ENCODE measurements at regions not wholly inside any gene's neighbourhood (a gene's known extent, or its start where the extent isn't known, plus 50 kb on each side); places are given as distances from the start of the nearest gene placed in this dataset.

DNA sequence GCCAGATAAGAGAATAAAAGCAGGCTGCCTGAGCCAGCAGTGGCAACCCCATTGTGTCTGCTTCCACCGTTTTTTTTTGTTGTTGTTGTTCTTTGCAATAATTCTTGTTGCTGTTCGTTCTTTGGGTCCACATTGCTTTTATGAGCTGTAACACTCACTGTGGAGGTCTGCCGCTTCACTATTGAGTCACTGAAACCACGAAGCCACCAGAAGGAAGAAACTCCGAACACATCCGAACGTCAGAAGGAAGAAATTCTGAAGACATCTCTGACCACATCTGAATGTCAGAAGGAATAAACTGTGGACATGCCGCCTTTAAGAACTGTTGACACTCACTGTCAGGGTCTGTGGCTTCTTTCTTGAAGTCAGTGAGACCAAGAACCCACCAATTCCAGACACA is 110.5 kb downstream of the PCDH18 start:
- Histone ChIP-seq H3K36me3 (ENCODE audit: control insufficient read depth, insufficient read depth, low read length) (no peaks in the 10 kb centered on the region), H3K4me3 (ENCODE audit: low read length) (no peak overlapping the region), H3K9me3 (ENCODE audit: control insufficient read depth, insufficient read depth, low read length) (peaks cover 6% of the 10 kb centered on the region), H3K27ac (ENCODE audit: low read length) (no peak overlapping the region), H3K4me1 (ENCODE audit: control insufficient read depth, insufficient read depth, low read length) (no peaks in the 10 kb centered on the region), H3K27me3 (ENCODE audit: control insufficient read depth, insufficient read depth, low read length) (no peaks in the 10 kb centered on the region)
- DNase-seq (no peak), ATAC-seq (no peak)
- 82% methylated on average over 8 of the region's 8 CpGs for WGBS (ENCODE audit: insufficient coverage)
- H3K36me3 Mint-ChIP-seq = no peaks in the 10 kb centered on the region
- H3K4me3 Mint-ChIP-seq = no peak overlapping the region
- intact Hi-C loops (cut with micrococcal nuclease) = no loop called here
- no peaks in the 10 kb centered on the region for H3K4me1 Mint-ChIP-seq
- H3K27me3 Mint-ChIP-seq (ENCODE audit: low read depth in 2 of 2) = no peaks in the 10 kb centered on the region
- H3K9me3 Mint-ChIP-seq = peaks cover 5 to 13% of the 10 kb centered on the region in 2 donors
- TF ChIP-seq, protein P1, sequence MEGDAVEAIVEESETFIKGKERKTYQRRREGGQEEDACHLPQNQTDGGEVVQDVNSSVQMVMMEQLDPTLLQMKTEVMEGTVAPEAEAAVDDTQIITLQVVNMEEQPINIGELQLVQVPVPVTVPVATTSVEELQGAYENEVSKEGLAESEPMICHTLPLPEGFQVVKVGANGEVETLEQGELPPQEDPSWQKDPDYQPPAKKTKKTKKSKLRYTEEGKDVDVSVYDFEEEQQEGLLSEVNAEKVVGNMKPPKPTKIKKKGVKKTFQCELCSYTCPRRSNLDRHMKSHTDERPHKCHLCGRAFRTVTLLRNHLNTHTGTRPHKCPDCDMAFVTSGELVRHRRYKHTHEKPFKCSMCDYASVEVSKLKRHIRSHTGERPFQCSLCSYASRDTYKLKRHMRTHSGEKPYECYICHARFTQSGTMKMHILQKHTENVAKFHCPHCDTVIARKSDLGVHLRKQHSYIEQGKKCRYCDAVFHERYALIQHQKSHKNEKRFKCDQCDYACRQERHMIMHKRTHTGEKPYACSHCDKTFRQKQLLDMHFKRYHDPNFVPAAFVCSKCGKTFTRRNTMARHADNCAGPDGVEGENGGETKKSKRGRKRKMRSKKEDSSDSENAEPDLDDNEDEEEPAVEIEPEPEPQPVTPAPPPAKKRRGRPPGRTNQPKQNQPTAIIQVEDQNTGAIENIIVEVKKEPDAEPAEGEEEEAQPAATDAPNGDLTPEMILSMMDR (IDR thresholded peaks at IDR 0.05) = no peak
- no peak overlapping the region for H3K27ac Mint-ChIP-seq

DNA sequence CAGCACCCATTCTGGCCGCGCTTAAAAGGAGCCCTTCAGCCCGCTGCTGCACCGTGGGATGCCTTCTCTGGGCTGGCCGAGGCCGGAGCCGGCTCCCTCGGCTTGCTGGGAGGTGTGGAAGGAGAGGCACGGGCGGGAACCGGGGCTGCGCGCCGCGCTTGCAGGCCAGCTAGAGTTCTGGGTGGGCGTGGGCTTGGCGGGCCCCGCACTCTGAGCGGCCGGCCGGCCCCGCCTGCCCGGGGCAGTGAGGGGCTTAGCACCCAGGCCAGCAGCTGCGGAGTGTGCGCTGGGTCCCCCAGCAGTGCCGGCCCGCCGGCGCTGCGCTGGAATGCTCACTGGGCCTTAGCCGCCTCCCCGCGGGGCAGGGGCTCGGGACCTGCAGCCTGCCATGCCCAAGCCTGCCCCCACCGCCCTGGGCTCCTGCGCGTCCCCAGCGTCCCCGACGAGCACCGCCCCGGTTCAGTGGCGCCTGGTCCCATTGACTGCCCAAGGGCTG is 111.3 kb downstream of the PCDH18 start:
- Mint-ChIP-seq H3K9me3 (peaks cover 5 to 13% of the 10 kb centered on the region in 2 donors), H3K27ac (no peak overlapping the region), H3K4me3 (no peak overlapping the region), H3K36me3 (no peaks in the 10 kb centered on the region), H3K27me3 (ENCODE audit: low read depth in 2 of 2) (no peaks in the 10 kb centered on the region), H3K4me1 (no peaks in the 10 kb centered on the region)
- ATAC-seq = no peak
- 97% methylated on average over 43 of the region's 43 CpGs for WGBS (ENCODE audit: insufficient coverage)
- Histone ChIP-seq H3K36me3 (ENCODE audit: control insufficient read depth, insufficient read depth, low read length) (no peaks in the 10 kb centered on the region), H3K27me3 (ENCODE audit: control insufficient read depth, insufficient read depth, low read length) (no peaks in the 10 kb centered on the region), H3K4me3 (ENCODE audit: low read length) (no peak overlapping the region), H3K27ac (ENCODE audit: low read length) (no peak overlapping the region), H3K4me1 (ENCODE audit: control insufficient read depth, insufficient read depth, low read length) (no peaks in the 10 kb centered on the region), H3K9me3 (ENCODE audit: control insufficient read depth, insufficient read depth, low read length) (peaks cover 3% of the 10 kb centered on the region)
- intact Hi-C loops (cut with micrococcal nuclease) = no loop called here
- no peak for DNase-seq
- TF ChIP-seq, protein P1 (IDR thresholded peaks at IDR 0.05) = no peak

DNA sequence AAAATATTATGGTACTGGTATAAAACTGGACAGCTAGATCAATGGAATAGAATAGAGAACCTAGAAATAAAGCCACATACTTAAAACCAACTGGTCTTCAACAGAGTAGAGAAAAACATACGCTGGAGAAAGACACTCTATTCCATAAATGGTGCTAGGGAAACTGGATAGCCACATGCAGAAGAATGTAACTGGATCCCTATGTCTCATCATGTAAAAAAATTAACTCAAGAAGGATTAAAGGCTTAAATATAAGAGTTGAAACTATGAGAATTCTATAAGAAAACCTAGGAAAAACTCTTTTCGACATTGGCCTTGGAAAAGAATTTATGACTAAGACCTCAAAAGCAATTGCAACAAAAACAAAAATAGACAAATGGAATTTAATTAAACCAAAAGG is 114.6 kb downstream of the PCDH18 start:
- no peak overlapping the region for H3K4me3 Mint-ChIP-seq
- intact Hi-C loops (cut with micrococcal nuclease) = no loop called here
- no peak overlapping the region for H3K27ac ChIP-seq (ENCODE audit: low read length)
- H3K27me3 Mint-ChIP-seq (ENCODE audit: low read depth in 2 of 2) = no peaks in the 10 kb centered on the region
- ATAC-seq = no peak
- H3K4me3 ChIP-seq (ENCODE audit: low read length) = no peak overlapping the region
- no peak overlapping the region for H3K27ac Mint-ChIP-seq
- no peaks in the 10 kb centered on the region for H3K4me1 ChIP-seq (ENCODE audit: control insufficient read depth, insufficient read depth, low read length)
- no peaks in the 10 kb centered on the region for H3K4me1 Mint-ChIP-seq
- DNase-seq = no peak
- H3K9me3 Mint-ChIP-seq = peaks cover 11 to 14% of the 10 kb centered on the region in 2 donors
- no peaks in the 10 kb centered on the region for H3K9me3 ChIP-seq (ENCODE audit: control insufficient read depth, insufficient read depth, low read length)
- WGBS (ENCODE audit: insufficient coverage) = 94% methylated on average over 2 of the region's 2 CpGs
- TF ChIP-seq, protein P1 (IDR thresholded peaks at IDR 0.05) = no peak
- H3K36me3 ChIP-seq (ENCODE audit: control insufficient read depth, insufficient read depth, low read length) = no peaks in the 10 kb centered on the region
- H3K36me3 Mint-ChIP-seq = no peaks in the 10 kb centered on the region
- H3K27me3 ChIP-seq (ENCODE audit: control insufficient read depth, insufficient read depth, low read length) = no peaks in the 10 kb centered on the region

DNA sequence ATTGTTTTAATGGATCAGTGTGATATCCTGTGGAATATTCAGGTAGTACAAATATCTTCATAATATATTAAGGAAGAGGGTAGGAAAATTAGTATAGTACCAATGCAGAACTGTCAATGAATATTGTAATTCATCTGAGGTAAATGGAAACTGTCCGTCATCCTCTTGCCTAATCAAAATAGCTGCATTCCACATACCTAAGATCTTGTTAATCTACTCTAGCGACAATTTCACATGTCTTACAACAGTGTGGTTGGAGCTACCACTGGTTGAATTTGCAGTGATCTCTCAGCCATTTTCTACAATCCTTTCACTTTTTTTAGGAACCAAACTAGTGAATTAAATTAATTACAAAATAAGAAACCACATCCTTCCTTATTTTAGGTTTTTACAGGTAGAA is 117.5 kb downstream of the PCDH18 start:
- Histone ChIP-seq H3K9me3 (ENCODE audit: control insufficient read depth, insufficient read depth, low read length) (no peaks in the 10 kb centered on the region), H3K27ac (ENCODE audit: low read length) (no peak overlapping the region), H3K27me3 (ENCODE audit: control insufficient read depth, insufficient read depth, low read length) (no peaks in the 10 kb centered on the region), H3K4me1 (ENCODE audit: control insufficient read depth, insufficient read depth, low read length) (no peaks in the 10 kb centered on the region), H3K4me3 (ENCODE audit: low read length) (no peak overlapping the region), H3K36me3 (ENCODE audit: control insufficient read depth, insufficient read depth, low read length) (no peaks in the 10 kb centered on the region)
- WGBS (ENCODE audit: insufficient coverage) = 88% methylated on average over 1 of the region's 2 CpGs
- ATAC-seq (no peak), DNase-seq (no peak)
- intact Hi-C loops (cut with micrococcal nuclease) = no loop called here
- TF ChIP-seq, protein P1 (IDR thresholded peaks at IDR 0.05) = no peak
- no peaks in the 10 kb centered on the region for H3K4me1 Mint-ChIP-seq
- no peaks in the 10 kb centered on the region for H3K36me3 Mint-ChIP-seq
- H3K4me3 Mint-ChIP-seq = no peak overlapping the region
- H3K27ac Mint-ChIP-seq = no peak overlapping the region
- peaks cover 14 to 16% of the 10 kb centered on the region in 2 donors for H3K9me3 Mint-ChIP-seq
- no peaks in the 10 kb centered on the region for H3K27me3 Mint-ChIP-seq (ENCODE audit: low read depth in 2 of 2)

All from natural killer cell (primary cell).